Effector memory CD8-positive, alpha-beta T cell (primary cell): ENCODE measurements at regions not wholly inside any gene's neighbourhood (a gene's known extent, or its start where the extent isn't known, plus 50 kb on each side); places are given as distances from the start of the nearest gene placed in this dataset.

Experiments
- ATAC-seq: fragments of 150-1000 bp; cut with Tn5 transposase; replicated peaks from 2 replicates; pipeline ENCODE4 v1.10.0; 2021; ENCODE audit warnings: mild to moderate bottlenecking, moderate library complexity
- DNase-seq, 3 experiments: peaks; one replicate each; pipeline ENCODE4 v3.0.0; 2021
- H3K27ac Mint-ChIP-seq, 2 donors: one replicate each; pipeline ENCODE4 v1.8.0; 2022; ENCODE audit warnings: mild to moderate bottlenecking in 2 of 2, mixed read lengths in 2 of 2, moderate library complexity in 2 of 2
- H3K27me3 Mint-ChIP-seq, 2 donors: one replicate each; pipeline ENCODE4 v1.8.0; 2022; ENCODE audit warnings: mixed read lengths in 2 of 2
- H3K36me3 Mint-ChIP-seq: one replicate; pipeline ENCODE4 v1.8.0; 2022; ENCODE audit warnings: mild to moderate bottlenecking, moderate library complexity, mixed read lengths; ENCODE audit not compliant: insufficient read depth
- H3K4me1 Mint-ChIP-seq, 2 donors: one replicate each; pipeline ENCODE4 v1.8.0; 2022; ENCODE audit warnings: low read depth in 2 of 2, mixed read lengths in 2 of 2
- H3K4me3 Mint-ChIP-seq, 2 donors: one replicate each; pipeline ENCODE4 v1.8.0; 2022; ENCODE audit warnings: mild to moderate bottlenecking in 2 of 2, mixed read lengths in 2 of 2, moderate library complexity in 2 of 2
- H3K9me3 Mint-ChIP-seq, 2 donors: one replicate each; pipeline ENCODE4 v1.8.0; 2022; ENCODE audit warnings: mixed read lengths in 2 of 2

DNA sequence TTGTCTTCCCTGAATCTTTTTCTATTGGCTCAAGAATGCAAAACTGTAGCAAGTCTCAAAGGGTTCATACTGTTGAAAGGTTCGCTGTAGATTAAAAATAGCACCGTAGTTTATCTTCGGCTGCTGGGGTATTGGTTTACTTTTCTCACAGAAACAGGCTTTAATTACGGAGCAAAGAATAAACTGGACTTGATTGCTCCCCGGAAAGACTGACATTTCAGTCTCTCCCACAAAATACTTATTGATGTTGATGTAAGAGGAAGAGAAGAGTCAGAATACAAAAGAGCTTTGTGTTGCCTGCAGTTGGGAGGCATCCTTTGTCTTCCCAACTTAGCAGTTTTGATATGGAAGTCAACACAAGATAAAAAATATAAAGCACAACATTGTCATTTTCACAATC, 183.9 kb upstream of the DMAC1 start:
- H3K4me3 Mint-ChIP-seq, result no peak overlapping the region
- no peaks in the 10 kb centered on the region for H3K9me3 Mint-ChIP-seq
- H3K4me1 Mint-ChIP-seq, result peaks cover 12 to 19% of the 10 kb centered on the region in 2 donors
- no peak overlapping the region for H3K27ac Mint-ChIP-seq
- no peak for ATAC-seq
- H3K36me3 Mint-ChIP-seq, result no peaks in the 10 kb centered on the region
- peaks cover under 1 to 8% of the 10 kb centered on the region in 2 donors for H3K27me3 Mint-ChIP-seq
- no peak for DNase-seq

DNA sequence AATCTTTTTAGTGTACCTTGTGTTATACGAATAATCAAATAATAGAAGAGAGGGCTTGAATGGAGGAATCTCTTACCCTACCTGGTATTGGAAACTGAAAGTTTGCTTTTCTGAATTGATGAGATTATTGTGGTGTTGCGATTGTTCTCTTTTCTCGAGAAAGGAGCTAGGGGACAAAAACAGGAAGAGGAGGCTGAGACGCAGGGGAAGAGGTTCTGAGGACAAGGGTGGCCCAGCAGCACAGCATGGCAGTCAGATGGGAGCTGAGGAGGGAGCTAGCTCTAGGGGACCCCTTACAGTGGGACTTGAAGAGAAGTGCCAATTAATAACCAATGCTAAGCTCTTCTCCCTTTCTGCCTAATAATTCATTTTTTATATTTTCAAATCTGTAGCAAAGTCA, 183.3 kb upstream of the DMAC1 start:
- ATAC-seq (no peak), DNase-seq (no peak)
- Mint-ChIP-seq H3K36me3 (no peaks in the 10 kb centered on the region), H3K4me1 (peaks cover 12 to 22% of the 10 kb centered on the region in 2 donors), H3K27me3 (peaks cover 0 to 5% of the 10 kb centered on the region in 2 donors), H3K4me3 (peak overlapping the region; percentile 43 to 47), H3K9me3 (no peaks in the 10 kb centered on the region), H3K27ac (peak overlapping the region in 1 of 2 donors; percentile 27)

DNA sequence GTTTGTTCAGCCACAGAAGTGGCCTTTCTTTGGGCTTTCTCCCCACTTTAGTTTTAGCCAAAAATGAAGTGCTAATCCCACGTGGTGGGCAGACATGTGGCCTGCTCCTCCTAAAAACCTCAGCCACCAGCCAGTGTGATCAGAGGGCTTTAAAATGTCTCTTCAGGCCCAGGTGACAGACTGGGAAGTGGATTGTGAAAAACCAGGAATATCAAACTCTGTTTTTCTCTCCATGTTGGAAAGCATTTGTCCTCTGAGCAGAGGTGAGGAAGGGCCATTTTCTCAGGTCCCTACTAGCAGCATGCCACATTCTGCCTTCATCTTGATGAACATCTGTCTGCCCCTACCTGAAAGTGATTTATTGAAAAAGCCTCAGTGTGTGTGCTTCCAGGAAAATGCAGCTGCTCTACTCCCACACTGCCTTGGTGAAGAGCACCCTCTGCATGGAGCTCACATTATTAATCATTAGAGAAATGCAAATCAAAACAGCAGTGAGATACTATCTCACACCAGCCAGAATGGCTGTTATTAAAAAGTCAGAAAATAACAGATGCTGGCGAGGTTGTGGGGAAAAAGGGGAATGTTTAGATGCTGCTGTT, 181.2 kb upstream of the DMAC1 start:
- DNase-seq, result no peak
- Mint-ChIP-seq H3K4me3 (no peak overlapping the region), H3K9me3 (no peaks in the 10 kb centered on the region), H3K36me3 (no peaks in the 10 kb centered on the region), H3K4me1 (peaks cover 32 to 39% of the 10 kb centered on the region in 2 donors), H3K27me3 (peaks cover 0 to 5% of the 10 kb centered on the region in 2 donors), H3K27ac (no peak overlapping the region)
- ATAC-seq, result no peak

DNA sequence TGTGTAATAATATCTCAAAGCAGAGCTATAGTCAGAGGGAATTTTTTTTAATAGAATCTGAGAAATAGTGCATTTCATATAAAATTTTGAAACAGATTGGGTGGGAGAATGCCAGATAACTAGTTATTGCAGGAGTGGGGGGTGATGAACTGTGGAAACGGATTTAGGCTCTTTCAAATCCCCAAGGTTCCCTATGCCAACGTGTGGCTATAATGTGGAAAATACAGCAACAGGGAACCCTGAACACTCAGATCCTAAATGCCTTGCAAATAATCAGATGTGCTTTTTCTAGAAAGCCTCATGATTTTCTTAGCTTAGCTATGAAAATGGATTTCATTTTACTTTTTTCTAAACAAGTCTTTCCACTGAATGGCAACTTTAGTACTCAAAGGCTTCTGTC, 180.5 kb upstream of the DMAC1 start:
- peaks cover 33 to 40% of the 10 kb centered on the region in 2 donors for H3K4me1 Mint-ChIP-seq
- H3K36me3 Mint-ChIP-seq, result no peaks in the 10 kb centered on the region
- DNase-seq (no peak), ATAC-seq (no peak)
- H3K9me3 Mint-ChIP-seq, result no peaks in the 10 kb centered on the region
- H3K4me3 Mint-ChIP-seq, result no peak overlapping the region
- no peak overlapping the region for H3K27ac Mint-ChIP-seq
- H3K27me3 Mint-ChIP-seq, result peaks cover 0 to 5% of the 10 kb centered on the region in 2 donors

DNA sequence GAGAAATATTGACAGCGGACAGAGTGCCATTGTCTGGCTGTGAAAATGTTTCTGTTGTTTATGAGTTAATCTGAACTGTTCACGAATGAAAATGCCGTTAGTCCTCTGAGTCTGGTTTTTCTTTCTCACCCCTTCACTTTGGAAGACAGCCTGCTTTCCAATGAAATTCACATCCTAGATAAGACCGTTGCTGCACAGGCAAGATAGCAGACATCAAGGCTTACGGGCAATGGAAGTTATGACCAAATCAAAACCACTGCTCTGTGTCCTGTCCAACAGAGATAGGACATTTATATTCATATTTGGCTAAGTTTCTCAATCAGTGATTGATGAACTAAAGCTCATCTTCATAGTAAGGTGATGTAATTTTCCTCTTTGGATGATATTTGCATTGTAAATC, 180.0 kb upstream of the DMAC1 start:
- Mint-ChIP-seq H3K27ac (no peak overlapping the region), H3K9me3 (no peaks in the 10 kb centered on the region), H3K4me3 (no peak overlapping the region), H3K27me3 (peaks cover 0 to 5% of the 10 kb centered on the region in 2 donors), H3K4me1 (peaks cover 37 to 45% of the 10 kb centered on the region in 2 donors), H3K36me3 (no peaks in the 10 kb centered on the region)
- DNase-seq (no peak), ATAC-seq (no peak)

DNA sequence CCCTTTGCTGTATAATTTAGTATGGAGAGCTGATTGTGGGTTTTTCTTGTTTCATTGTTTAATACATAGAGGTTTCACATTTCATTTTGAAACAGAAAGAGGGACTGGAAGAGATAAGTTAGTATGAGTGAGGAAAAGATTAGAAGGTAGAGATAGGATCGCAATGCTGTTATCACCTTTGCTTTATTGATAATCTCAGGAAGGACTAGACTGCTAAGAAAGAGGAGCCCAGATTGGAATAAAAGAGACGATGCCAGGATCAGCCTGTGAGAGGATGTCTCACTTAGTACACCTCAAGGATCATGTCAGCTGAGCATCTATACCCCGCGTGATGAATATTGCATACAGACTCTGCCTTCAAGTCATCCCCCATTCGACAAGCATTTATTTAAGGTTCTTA, 178.0 kb upstream of the DMAC1 start:
- no peaks in the 10 kb centered on the region for H3K36me3 Mint-ChIP-seq
- peaks cover 43 to 51% of the 10 kb centered on the region in 2 donors for H3K4me1 Mint-ChIP-seq
- peak overlapping the region; percentile 0 to 16 for H3K4me3 Mint-ChIP-seq
- peak overlapping the region in 1 of 2 donors; percentile 72 for H3K27ac Mint-ChIP-seq
- no peak for ATAC-seq
- no peaks in the 10 kb centered on the region for H3K27me3 Mint-ChIP-seq
- DNase-seq, result no peak
- H3K9me3 Mint-ChIP-seq, result no peaks in the 10 kb centered on the region

DNA sequence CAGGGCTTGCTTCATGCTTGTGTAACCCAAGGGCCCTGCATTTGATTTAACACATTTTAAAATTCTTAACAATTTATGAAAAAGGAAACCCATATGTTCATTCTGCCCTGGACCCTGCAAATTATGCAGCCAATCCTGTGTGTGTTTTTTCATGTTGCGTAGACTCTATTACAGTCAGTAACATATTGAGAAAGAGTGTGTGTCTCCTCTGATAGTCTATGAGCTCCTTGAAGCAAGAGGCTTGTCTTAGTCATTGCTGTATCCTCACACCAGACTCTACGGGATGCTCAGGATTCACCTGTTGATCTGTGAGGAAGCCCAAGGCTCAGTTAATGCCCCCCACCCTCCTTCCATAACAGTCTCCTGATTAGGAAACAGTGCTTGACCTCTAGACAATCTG, 177.3 kb upstream of the DMAC1 start:
- Mint-ChIP-seq H3K4me3 (peak overlapping the region; percentile 41 to 72), H3K27me3 (no peaks in the 10 kb centered on the region), H3K4me1 (peaks cover 43 to 50% of the 10 kb centered on the region in 2 donors), H3K36me3 (no peaks in the 10 kb centered on the region), H3K27ac (peak overlapping the region; percentile 7 to 72), H3K9me3 (no peaks in the 10 kb centered on the region)
- ATAC-seq (peak; percentile 4), DNase-seq (no peak)

DNA sequence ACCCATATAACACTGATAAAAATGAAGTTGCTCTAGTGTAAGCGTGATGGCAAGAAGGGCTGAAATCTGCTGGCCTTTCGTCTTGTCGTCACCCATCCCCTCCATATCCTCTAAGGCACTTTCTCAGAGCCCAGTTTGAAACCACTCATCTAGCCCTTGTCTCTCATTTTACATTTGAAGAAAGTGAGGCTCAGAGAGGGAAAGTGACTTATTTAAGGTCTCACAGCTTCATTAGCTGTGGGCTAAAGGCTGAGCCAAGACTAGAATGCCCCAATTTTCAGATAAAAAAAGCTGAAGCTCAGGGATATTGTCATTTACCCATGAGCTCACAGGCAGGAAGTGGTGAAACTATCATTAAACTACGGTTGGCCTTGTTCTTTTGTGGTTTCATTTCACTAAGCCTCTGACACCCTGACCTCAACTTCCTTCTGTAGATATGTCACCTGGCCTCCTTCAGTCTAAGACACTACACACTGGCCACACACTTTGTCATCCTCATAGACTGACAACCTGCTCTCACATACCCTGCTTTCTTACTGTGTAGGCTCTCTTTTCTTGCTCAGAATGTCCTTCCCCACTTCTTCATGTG, 176.7 kb upstream of the DMAC1 start:
- DNase-seq, result peak; percentile 62 to 69 (median 67)
- no peaks in the 10 kb centered on the region for H3K9me3 Mint-ChIP-seq
- peak; percentile 95 for ATAC-seq
- peak overlapping the region; percentile 7 to 72 for H3K27ac Mint-ChIP-seq
- H3K36me3 Mint-ChIP-seq, result no peaks in the 10 kb centered on the region
- H3K4me1 Mint-ChIP-seq, result peaks cover 41 to 45% of the 10 kb centered on the region in 2 donors
- no peaks in the 10 kb centered on the region for H3K27me3 Mint-ChIP-seq
- H3K4me3 Mint-ChIP-seq, result peak overlapping the region; percentile 41 to 72

DNA sequence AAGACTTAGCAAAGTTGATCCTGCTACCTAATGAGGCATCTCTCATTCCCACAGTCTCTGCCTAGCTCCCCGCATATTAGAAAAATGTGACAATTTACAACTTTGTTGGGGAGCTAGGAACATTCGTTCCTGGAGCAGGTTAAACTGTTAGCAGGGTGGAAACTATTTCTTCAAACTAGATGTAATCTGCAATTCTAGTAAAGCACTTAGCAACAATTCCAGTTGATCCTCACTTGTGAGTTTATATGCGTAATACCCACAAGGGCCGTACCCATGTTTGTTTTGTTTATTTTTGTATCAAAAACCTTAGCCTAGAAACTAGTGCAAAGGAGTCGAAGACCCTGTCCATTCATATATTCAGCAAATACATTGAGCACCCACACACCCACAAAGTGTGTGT, 175.8 kb upstream of the DMAC1 start:
- no peaks in the 10 kb centered on the region for H3K36me3 Mint-ChIP-seq
- no peak for DNase-seq
- no peaks in the 10 kb centered on the region for H3K27me3 Mint-ChIP-seq
- no peaks in the 10 kb centered on the region for H3K9me3 Mint-ChIP-seq
- peaks cover 36 to 41% of the 10 kb centered on the region in 2 donors for H3K4me1 Mint-ChIP-seq
- ATAC-seq, result no peak
- H3K27ac Mint-ChIP-seq, result no peak overlapping the region
- peak overlapping the region; percentile 17 to 60 for H3K4me3 Mint-ChIP-seq

DNA sequence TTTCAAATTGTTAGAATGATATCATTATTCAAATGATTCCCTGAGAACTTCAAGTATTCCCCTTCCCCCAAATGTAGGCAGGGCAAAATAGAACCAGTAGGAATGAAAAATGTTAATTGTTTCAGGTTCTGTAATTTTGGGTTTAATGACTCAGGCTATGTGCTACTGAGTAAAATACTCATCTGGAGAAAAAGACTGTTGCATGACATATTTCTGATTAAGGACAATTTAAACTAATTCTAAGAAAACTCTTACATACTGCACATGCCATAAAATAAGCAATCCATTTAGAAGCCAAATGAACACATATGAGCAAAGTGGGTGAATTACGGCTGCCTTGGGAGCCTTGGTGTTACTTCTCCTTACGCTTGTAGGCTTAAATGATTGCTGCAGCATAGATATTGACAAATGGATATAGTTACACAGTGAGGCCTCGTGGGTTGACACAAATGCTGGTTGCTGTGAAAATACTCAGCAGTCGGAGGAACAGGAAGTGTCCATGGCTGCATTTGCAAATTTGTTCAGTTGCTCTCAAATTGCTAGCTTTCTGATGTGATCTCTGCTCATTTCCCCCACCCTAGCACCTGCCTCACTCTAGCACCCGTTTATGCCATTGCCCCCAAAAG, 174.9 kb upstream of the DMAC1 start:
- H3K4me3 Mint-ChIP-seq, result peak overlapping the region; percentile 17 to 60
- no peaks in the 10 kb centered on the region for H3K9me3 Mint-ChIP-seq
- H3K27ac Mint-ChIP-seq, result no peak overlapping the region
- ATAC-seq (no peak), DNase-seq (peak in 2 of 3 experiments; percentile 9 to 14)
- H3K36me3 Mint-ChIP-seq, result no peaks in the 10 kb centered on the region
- H3K4me1 Mint-ChIP-seq, result peaks cover 36 to 40% of the 10 kb centered on the region in 2 donors
- no peaks in the 10 kb centered on the region for H3K27me3 Mint-ChIP-seq

DNA sequence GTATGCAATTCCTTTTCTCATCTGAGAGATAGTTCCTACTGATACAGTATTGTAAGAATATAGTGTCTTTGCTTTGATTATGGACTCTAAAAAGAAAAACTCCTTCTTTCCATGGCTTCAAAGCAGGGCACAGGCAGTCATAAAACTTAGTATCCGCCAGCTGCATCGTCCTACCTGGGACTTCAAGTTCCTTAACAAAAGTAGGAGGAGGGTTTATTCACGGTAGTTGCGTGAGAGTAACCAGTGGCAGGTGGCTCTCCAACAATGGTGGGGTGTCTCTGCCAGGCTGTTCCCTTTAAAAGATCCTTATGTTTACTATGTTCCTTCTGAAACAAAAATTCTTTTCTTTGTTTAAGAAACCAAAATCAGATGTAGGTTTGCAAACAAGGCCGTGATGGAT, 173.5 kb upstream of the DMAC1 start:
- Mint-ChIP-seq H3K27me3 (no peaks in the 10 kb centered on the region), H3K36me3 (peaks cover 3% of the 10 kb centered on the region), H3K4me1 (peaks cover 33 to 36% of the 10 kb centered on the region in 2 donors), H3K27ac (no peak overlapping the region), H3K9me3 (no peaks in the 10 kb centered on the region), H3K4me3 (no peak overlapping the region)
- ATAC-seq, result no peak
- DNase-seq, result no peak

DNA sequence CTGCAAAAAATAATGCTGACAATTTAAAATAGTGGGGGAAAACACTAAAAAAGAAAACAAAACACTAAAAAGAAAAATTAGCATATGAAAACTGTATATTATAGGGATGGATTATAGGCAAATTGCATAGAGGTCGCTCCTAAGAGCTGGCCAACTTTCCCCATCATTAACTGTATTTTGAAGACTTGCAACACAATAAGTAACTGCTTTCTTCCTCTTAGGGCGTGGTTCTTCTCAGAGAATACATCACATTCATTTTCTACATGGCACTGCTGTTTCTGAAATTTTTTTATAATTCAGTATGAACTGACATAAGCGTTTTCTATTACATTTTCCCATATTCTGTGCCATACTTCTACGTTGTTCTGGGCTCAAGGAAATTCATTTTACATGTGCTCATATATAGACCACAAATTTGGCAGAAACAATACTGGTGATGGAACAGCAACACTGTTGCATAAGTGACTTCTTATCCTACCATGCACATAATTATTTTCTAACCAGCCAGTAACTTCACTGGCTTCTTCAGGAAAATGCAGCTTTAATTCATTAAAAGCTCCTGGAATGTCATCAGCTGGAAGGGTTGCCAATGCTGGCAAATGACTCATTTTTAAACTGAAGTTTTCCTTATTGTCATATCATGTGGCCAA, 171.2 kb upstream of the DMAC1 start:
- H3K36me3 Mint-ChIP-seq, result peaks cover 3% of the 10 kb centered on the region
- no peaks in the 10 kb centered on the region for H3K9me3 Mint-ChIP-seq

DNA sequence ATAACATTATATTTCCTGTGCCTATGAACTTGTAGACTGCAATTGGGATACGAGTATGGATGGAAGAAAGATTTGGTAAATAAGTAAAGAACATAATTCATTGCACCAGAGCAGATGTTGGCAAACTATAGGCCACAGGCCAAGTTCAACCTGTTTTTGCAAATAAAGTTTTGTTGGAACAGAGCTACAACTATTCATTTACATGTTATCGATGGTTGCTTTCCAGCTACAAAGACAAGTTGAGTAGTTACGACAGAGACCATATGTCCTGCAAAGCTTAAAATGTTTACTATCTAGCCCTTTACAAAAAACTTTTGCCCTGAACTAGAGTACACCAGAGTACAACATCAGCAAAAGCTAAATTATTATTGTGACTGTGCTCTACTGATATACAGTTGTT, 169.1 kb upstream of the DMAC1 start:
- H3K4me3 Mint-ChIP-seq, result no peak overlapping the region
- H3K4me1 Mint-ChIP-seq, result peaks cover 1 to 2% of the 10 kb centered on the region in 2 donors
- H3K27me3 Mint-ChIP-seq, result peaks cover 5 to 23% of the 10 kb centered on the region in 2 donors
- DNase-seq (no peak), ATAC-seq (no peak)
- no peak overlapping the region for H3K27ac Mint-ChIP-seq
- no peaks in the 10 kb centered on the region for H3K9me3 Mint-ChIP-seq
- peaks cover 3% of the 10 kb centered on the region for H3K36me3 Mint-ChIP-seq

More for the DNA sequence above, 171.2 kb upstream of the DMAC1 start:
- DNase-seq (no peak), ATAC-seq (no peak)
- H3K27ac Mint-ChIP-seq, result no peak overlapping the region
- peaks cover 16% of the 10 kb centered on the region in 2 donors for H3K4me1 Mint-ChIP-seq
- no peak overlapping the region for H3K4me3 Mint-ChIP-seq
- peaks cover 0 to 4% of the 10 kb centered on the region in 2 donors for H3K27me3 Mint-ChIP-seq
